SK-N-SH (cell line): ENCODE measurements at regions not wholly inside any gene's neighbourhood (a gene's known extent, or its start where the extent isn't known, plus 50 kb on each side); places are given as distances from the start of the nearest gene placed in this dataset.

Experiments used
- CTCF ChIA-PET: fragments of 300-600, 350-600 bp; formaldehyde crosslinking; extraction: SDS; loops from one replicate; lab custom pipeline; 2021; lab: Yijun Ruan, JAX
- POLR2A ChIA-PET: fragments of 350-600 bp; sonication (Branson Sonifier 250); formaldehyde crosslinking; extraction: SDS; loops from one replicate; lab custom pipeline; 2020; ENCODE audit warnings: antibody characterized with exemption, inconsistent platforms; lab: Yijun Ruan, JAX
- DNase-seq: peaks from one replicate; pipeline ENCODE4 v3.0.0; 2012
- H2AFZ ChIP-seq: fragments of 200-600 bp; sonication (generic); 2 replicates; pipeline ENCODE4 v1.8.1; 2016; ENCODE audit warnings: antibody characterized with exemption, mild to moderate bottlenecking, low read depth
- H3F3A ChIP-seq: fragments of 200-600 bp; sonication (generic); replicated peaks from 2 replicates; pipeline ENCODE3; 2016; ENCODE audit warnings: antibody characterized with exemption, mild to moderate bottlenecking; ENCODE audit not compliant: insufficient read depth
- H3K27ac ChIP-seq, 2 experiments: fragments of 200-500 bp in 1 of 2; fragments of 200-600 bp in 1 of 2; sonication (Bioruptor generic) in 1 of 2; sonication (generic), shearing (Covaris generic) in 1 of 2; 2 replicates each; pipeline versions ENCODE4 v1.5.1 to v1.6.1; 2014 to 2016; ENCODE audit warnings: low read depth in 2 of 2, inconsistent platforms in 1 of 2, low read length in 1 of 2, mild to moderate bottlenecking in 1 of 2, mixed read lengths in 1 of 2
- H3K27me3 ChIP-seq: fragments of 200-600 bp; sonication (generic), shearing (Covaris generic); 2 replicates; pipeline ENCODE4 v1.6.1; 2016; ENCODE audit warnings: mixed run types; ENCODE audit not compliant: insufficient read depth
- H3K36me3 ChIP-seq, 2 experiments: fragments of 200-500 bp in 1 of 2; fragments of 200-600 bp in 1 of 2; sonication (Bioruptor generic) in 1 of 2; sonication (generic) in 1 of 2; replicated peaks in 1 of 2; 2 replicates each; pipeline versions ENCODE3 to v1.5.1; 2014 to 2016; ENCODE audit warnings: low read length in 1 of 2, mild to moderate bottlenecking in 1 of 2; ENCODE audit not compliant: insufficient read depth in 2 of 2, control insufficient read depth in 1 of 2
- H3K4me1 ChIP-seq, 2 experiments: fragments of 200-500 bp in 1 of 2; fragments of 200-600 bp in 1 of 2; sonication (Bioruptor generic) in 1 of 2; sonication (generic), shearing (Covaris generic) in 1 of 2; 2 replicates each; pipeline versions ENCODE4 v1.5.1 to v1.6.1; 2014 to 2016; ENCODE audit warnings: low read depth in 1 of 2, low read length in 1 of 2, mixed run types in 1 of 2; ENCODE audit not compliant: insufficient read depth in 2 of 2, control insufficient read depth in 1 of 2
- H3K4me2 ChIP-seq: fragments of 200-600 bp; sonication (generic), shearing (Covaris generic); 2 replicates; pipeline ENCODE4 v1.6.1; 2017; ENCODE audit warnings: mixed run types
- H3K4me3 ChIP-seq, 2 experiments: fragments of 200-500 bp in 1 of 2; fragments of 200-600 bp in 1 of 2; sonication (Bioruptor generic) in 1 of 2; sonication (generic), shearing (Covaris generic) in 1 of 2; 2 replicates each; pipeline versions ENCODE4 v1.5.1 to v1.8.1; 2014 to 2016; ENCODE audit warnings: low read depth in 2 of 2, inconsistent platforms in 1 of 2, low read length in 1 of 2, mild to moderate bottlenecking in 1 of 2, mixed read lengths in 1 of 2, moderate library complexity in 1 of 2
- H3K79me2 ChIP-seq: fragments of 200-600 bp; sonication (generic); 2 replicates; pipeline ENCODE4 v1.8.1; 2017; ENCODE audit warnings: mild to moderate bottlenecking; ENCODE audit not compliant: insufficient read depth
- H3K9ac ChIP-seq: fragments of 200-600 bp; sonication (generic); 2 replicates; pipeline ENCODE4 v1.6.1; 2017; ENCODE audit warnings: mixed run types
- H3K9me2 ChIP-seq: fragments of 200-600 bp; sonication (generic); 2 replicates; pipeline ENCODE4 v1.6.1; 2017; ENCODE audit warnings: mixed run types
- H3K9me3 ChIP-seq: fragments of 200-600 bp; sonication (generic); 2 replicates; pipeline ENCODE4 v1.6.1; 2017; ENCODE audit warnings: mixed run types, mild to moderate bottlenecking, moderate library complexity
- H4K20me1 ChIP-seq: fragments of 200-600 bp; sonication (generic); 2 replicates; pipeline ENCODE4 v1.6.1; 2017; ENCODE audit warnings: mild to moderate bottlenecking, mixed run types; ENCODE audit not compliant: insufficient read depth
- CTCF ChIP-seq: fragments of 200-600 bp; sonication (generic); IDR thresholded peaks from 2 replicates; pipeline ENCODE4 v1.6.1; 2017; ENCODE audit warnings: antibody characterized with exemption, mild to moderate bottlenecking, moderate library complexity
- EZH2phosphoT487 ChIP-seq: fragments of 200-600 bp; sonication (generic); IDR thresholded peaks from 2 replicates; pipeline ENCODE4 v1.6.1; 2017; ENCODE audit warnings: low read depth, mixed run types, mild to moderate bottlenecking, antibody characterized with exemption, moderate library complexity, borderline replicate concordance
- FOSL2 ChIP-seq: IDR thresholded peaks from 2 replicates; pipeline ENCODE4 v1.4.0; 2012; ENCODE audit warnings: low read depth, mild to moderate bottlenecking, moderate library complexity, borderline replicate concordance
- IRF3 ChIP-seq: fragments of 150-350 bp; IDR thresholded peaks from 2 replicates; pipeline ENCODE4 v1.6.1; 2016; ENCODE audit warnings: mild to moderate bottlenecking, low read depth, low read length
- JUND ChIP-seq: IDR thresholded peaks from 2 replicates; pipeline ENCODE4 v1.4.0; 2012
- MEF2A ChIP-seq: IDR thresholded peaks from 2 replicates; pipeline ENCODE4 v1.4.0; 2012; ENCODE audit warnings: low read depth, borderline replicate concordance
- POLR2AphosphoS5 ChIP-seq: IDR thresholded peaks from 2 replicates; pipeline ENCODE4 v1.6.1; 2012; ENCODE audit warnings: low read depth, low read length
- RAD21 ChIP-seq: IDR thresholded peaks from 2 replicates; pipeline ENCODE4 v1.6.1; 2012; ENCODE audit warnings: mild to moderate bottlenecking, low read length
- RXRA ChIP-seq: IDR thresholded peaks from 2 replicates; pipeline ENCODE4 v1.4.0; 2012; ENCODE audit warnings: low read depth, mild to moderate bottlenecking, borderline replicate concordance
- SIN3A ChIP-seq: IDR thresholded peaks from 2 replicates; pipeline ENCODE4 v1.6.1; 2012; ENCODE audit warnings: low read depth, mild to moderate bottlenecking, low read length, moderate library complexity, borderline replicate concordance
- SMC3 ChIP-seq: IDR thresholded peaks from 2 replicates; pipeline ENCODE4 v1.6.1; 2012; ENCODE audit warnings: low read depth, low read length, improper control_type of control experiment
- TAF1 ChIP-seq: IDR thresholded peaks from 2 replicates; pipeline ENCODE4 v1.6.1; 2012; ENCODE audit warnings: low read depth, mild to moderate bottlenecking, low read length, moderate library complexity, borderline replicate concordance
- TCF12 ChIP-seq: IDR thresholded peaks from 2 replicates; pipeline ENCODE4 v1.4.0; 2012
- USF1 ChIP-seq: IDR thresholded peaks from 2 replicates; pipeline ENCODE4 v1.4.0; 2012; ENCODE audit warnings: low read depth, borderline replicate concordance
- USF2 ChIP-seq: fragments of 150-350 bp; IDR thresholded peaks from 2 replicates; pipeline ENCODE4 v1.6.1; 2017; ENCODE audit warnings: antibody characterized with exemption, low read length, low read depth, borderline replicate concordance
- ZBTB33 ChIP-seq: IDR thresholded peaks from 2 replicates; pipeline ENCODE4 v1.4.0; 2012; ENCODE audit warnings: low read depth, borderline replicate concordance
- WGBS: methylation state at CpG from one replicate; pipeline ENCODE4 v1.1.6; 2017; ENCODE audit warnings: low lambda C conversion rate; 5-methylcytosine and 5-hydroxymethylcytosine counted together

- CTCF ChIA-PET = interaction anchor here (0.9 to 1.3 kb wide), 3 partner anchors 11 to 414 kb away, joined by 3 to 5 read pairs (median 5); no protein-coding TSS in a partner anchor
These were observed 52.5 kb upstream of the ARL8B start for GRCh38 chr3:5069627-5070026.

More at GRCh38 chr3:5069627-5070026, 52.5 kb upstream of the ARL8B start:
- Histone ChIP-seq H3K4me3 (no peak overlapping the region), H4K20me1 (no peaks in the 10 kb centered on the region), H3K4me1 (no peaks in the 10 kb centered on the region), H3K4me2 (no peak overlapping the region), H3K27ac (no peak overlapping the region), H3F3A (no peaks in the 10 kb centered on the region), H3K79me2 (no peaks in the 10 kb centered on the region), H3K9me2 (no peaks in the 10 kb centered on the region), H3K27me3 (peaks cover 6% of the 10 kb centered on the region; the same call in 1 of the 2 replicates), H2AFZ (no peak overlapping the region), H3K36me3 (no peaks in the 10 kb centered on the region), H3K9ac (no peak overlapping the region), H3K9me3 (no peaks in the 10 kb centered on the region)
- POLR2A ChIA-PET = no interaction called here
- no peak for DNase-seq
- WGBS = 58% methylated on average over 2 of the region's 2 CpGs
- no peak for TF ChIP-seq USF2
- TF ChIP-seq TCF12 = no peak
- TF ChIP-seq ZBTB33 = no peak
- TF ChIP-seq EZH2phosphoT487 = no peak
- no peak for TF ChIP-seq FOSL2
- no peak for TF ChIP-seq SIN3A
- no peak for TF ChIP-seq USF1
- TF ChIP-seq TAF1 = no peak
- no peak for TF ChIP-seq MEF2A
- TF ChIP-seq SMC3 = no peak
- no peak for TF ChIP-seq IRF3
- TF ChIP-seq POLR2AphosphoS5 = no peak
- no peak for TF ChIP-seq CTCF
- no peak for TF ChIP-seq RAD21
- TF ChIP-seq RXRA = no peak
- TF ChIP-seq JUND = no peak
